ENCODE measurements at regions not wholly inside any gene's neighbourhood (a gene's known extent, or its start where the extent isn't known, plus 50 kb on each side); places are given as distances from the start of the nearest gene placed in this dataset.

DNA sequence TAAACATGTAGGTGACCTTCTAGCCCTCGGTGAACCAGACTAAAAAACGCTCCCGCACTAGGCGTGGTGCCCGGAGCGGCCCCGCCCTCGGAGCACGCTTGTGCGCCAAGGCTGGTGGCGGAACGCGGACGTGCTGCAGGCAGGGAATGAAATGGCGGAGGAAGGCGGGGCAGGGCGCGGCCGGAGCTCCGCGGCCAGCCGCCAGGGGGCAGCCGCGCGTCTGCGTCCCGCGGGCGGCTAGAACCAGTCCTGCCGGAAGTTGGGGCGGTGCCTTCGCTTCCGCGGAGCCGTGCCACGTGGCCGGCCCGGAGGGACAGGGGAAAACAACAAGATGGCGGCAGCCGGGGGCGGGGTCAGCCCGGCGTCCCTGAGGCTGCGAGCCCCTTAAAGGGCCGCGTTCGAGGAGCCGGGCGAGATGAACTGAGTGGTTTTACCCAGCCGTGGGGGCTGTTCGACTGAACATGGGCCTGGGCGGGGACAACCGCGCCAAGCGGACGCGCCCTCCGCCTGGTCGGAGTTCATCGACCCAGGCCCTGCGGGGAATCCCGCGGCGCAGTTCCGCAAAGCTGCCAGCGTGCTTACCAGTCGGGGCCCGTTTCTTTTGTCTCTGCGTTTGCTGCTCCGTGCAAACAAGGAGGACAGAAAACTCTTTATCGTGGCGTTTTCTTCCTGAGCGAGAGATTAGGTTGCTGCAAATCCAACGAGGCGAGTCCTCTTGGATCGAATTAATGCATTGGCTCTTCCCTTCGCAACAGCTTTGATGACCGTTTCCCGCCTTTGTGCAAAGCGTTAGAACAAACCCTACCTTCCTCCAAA, 90.9 kb upstream of the CHD2 start:
- 0 to 2% (median 0%) methylated on average over 1 to 32 of the region's 80 CpGs; no CpG with 5 or more reads in 2 of the 10 experiments for WGBS, 10 experiments
- Histone ChIP-seq H3K4me3 (peak overlapping the region; percentile 44 to 47 (median 44)), H3K4me1 (replicated peaks in 1 of 2) (peaks cover 13 to 21% of the 10 kb centered on the region in 2 donors), H3K27ac (peak overlapping the region; percentile 99 to 100)
- in situ Hi-C loops (cut with MboI; ENCODE audit: low pct_unique_long_range_greater_than_20kb in 2 of 9, low sequenced_read_pairs in 9 of 9, unreplicated experiment in 9 of 9): loop anchor here in 7 of 9 experiments (10.0 to 25.0 kb wide), 2 partner anchors 103 to 106 kb away; partner anchors contain the start of gene CHD2 (in 6 of the 7)
- peak; percentile 71 to 90 (median 87) for ATAC-seq (replicated peaks in 6 of 8)

- no peak for ATAC-seq (replicated peaks in 6 of 8)
- Histone ChIP-seq H3K27ac (peak overlapping the region; percentile 99 to 100), H3K4me3 (peak overlapping the region; percentile 44 to 47 (median 44)), H3K4me1 (replicated peaks in 1 of 2) (peaks cover 13 to 21% of the 10 kb centered on the region in 2 donors)
- in situ Hi-C loops (cut with MboI; ENCODE audit: low pct_unique_long_range_greater_than_20kb in 2 of 9, low sequenced_read_pairs in 9 of 9, unreplicated experiment in 9 of 9): loop anchor here (10.0 to 25.0 kb wide), 5 partner anchors 65 to 105 kb away; partner anchors contain the start of gene CHD2 (in 7 of the 9)
- WGBS, 10 experiments: 0 to 20% (median 3%) methylated on average over 1 to 12 of the region's 12 CpGs
Observed at GRCh38 chr15:92809880-92810361, 90.2 kb upstream of the CHD2 start.

DNA sequence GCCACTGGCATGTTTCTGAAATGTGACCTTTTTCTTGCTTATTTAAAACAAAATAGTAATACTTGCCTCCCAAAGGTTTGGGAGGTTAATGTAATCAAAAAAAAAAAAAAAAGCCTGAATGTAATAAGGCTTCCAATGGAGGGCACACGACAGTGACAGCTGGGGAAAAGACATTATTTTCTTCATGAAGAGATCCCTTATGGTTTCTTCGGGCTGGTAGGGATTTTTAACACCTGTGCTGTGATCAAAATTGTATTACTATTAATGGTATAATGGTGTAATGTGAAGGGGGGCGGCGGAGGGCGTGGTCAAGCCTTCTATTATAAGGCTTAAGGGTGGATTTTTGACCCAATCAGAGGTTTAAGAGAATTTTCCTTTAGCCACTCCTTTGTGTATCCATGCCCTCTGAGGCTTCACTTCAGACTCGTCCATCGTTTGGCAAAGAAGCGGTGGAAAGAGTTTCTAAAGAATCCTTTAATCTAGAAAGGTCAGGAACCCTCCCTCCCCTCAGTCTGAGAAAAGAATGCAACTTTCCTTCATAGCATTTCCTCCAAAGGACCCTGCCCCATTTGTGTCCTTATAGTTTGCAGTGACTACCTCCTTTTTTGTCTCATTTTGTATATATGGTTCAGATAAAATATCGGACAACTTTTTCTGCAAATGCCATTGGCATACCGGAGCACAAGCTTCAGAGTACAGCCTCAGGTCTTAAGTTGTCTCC, 89.5 kb upstream of the CHD2 start:
- peak in 7 of 8 experiments; percentile 2 to 28 (median 10) for ATAC-seq (replicated peaks in 6 of 8)
- in situ Hi-C loops (cut with MboI; ENCODE audit: low pct_unique_long_range_greater_than_20kb in 2 of 9, low sequenced_read_pairs in 9 of 9, unreplicated experiment in 9 of 9): loop anchor here (10.0 to 25.0 kb wide), 4 partner anchors 64 to 102 kb away; partner anchors contain the start of gene CHD2 (in 7 of the 9)
- H3K27ac ChIP-seq: peak overlapping the region; percentile 99 to 100
- H3K4me3 ChIP-seq: peak overlapping the region; percentile 44 to 47 (median 44)
- H3K4me1 ChIP-seq (replicated peaks in 1 of 2): peaks cover 13 to 21% of the 10 kb centered on the region in 2 donors
- WGBS, 10 experiments: 2 to 80% (median 6%) methylated on average over 4 to 10 of the region's 10 CpGs

GRCh38 chr15:92811148-92811913, 88.8 kb upstream of the CHD2 start:
- Histone ChIP-seq H3K27ac (peak overlapping the region; percentile 99 to 100), H3K4me1 (replicated peaks in 1 of 2) (peaks cover 13 to 21% of the 10 kb centered on the region in 2 donors), H3K4me3 (peak overlapping the region; percentile 44 to 47 (median 44))
- in situ Hi-C loops (cut with MboI; ENCODE audit: low pct_unique_long_range_greater_than_20kb in 2 of 9, low sequenced_read_pairs in 9 of 9, unreplicated experiment in 9 of 9): loop anchor here (10.0 to 25.0 kb wide), 4 partner anchors 63 to 101 kb away; partner anchors contain the start of gene CHD2 (in 7 of the 9)
- 0 to 83% (median 41%) methylated on average over 2 to 6 of the region's 6 CpGs for WGBS, 10 experiments
- no peak for ATAC-seq (replicated peaks in 6 of 8)

DNA sequence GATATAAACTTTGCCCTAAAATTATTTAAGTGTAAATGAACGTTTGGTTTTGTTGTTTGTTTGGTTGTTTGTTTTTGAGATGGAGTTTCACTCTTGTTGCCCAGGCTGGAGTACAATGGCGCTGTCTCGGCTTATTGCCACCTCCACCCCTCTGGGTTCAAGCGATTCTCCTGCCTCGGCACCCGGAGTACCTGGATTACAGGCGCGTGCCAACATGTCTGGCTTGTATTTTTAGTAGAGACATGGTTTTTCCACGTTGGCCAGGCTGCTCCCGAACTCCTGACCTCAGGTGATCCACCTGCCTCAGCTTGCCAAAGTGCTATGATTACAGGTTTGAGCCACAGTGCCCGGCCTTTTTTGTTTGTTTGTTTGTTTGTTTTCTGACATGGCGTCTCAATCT, 87.9 kb upstream of the CHD2 start:
- WGBS, 10 experiments: 75 to 100% (median 82%) methylated on average over 2 to 11 of the region's 12 CpGs; no CpG with 5 or more reads in 1 of the 10 experiments
- ATAC-seq (replicated peaks in 6 of 8): no peak
- Histone ChIP-seq H3K27ac (no peak overlapping the region), H3K4me3 (no peak overlapping the region), H3K4me1 (replicated peaks in 1 of 2) (peaks cover 17 to 21% of the 10 kb centered on the region in 2 donors)
- in situ Hi-C loops (cut with MboI; ENCODE audit: low pct_unique_long_range_greater_than_20kb in 2 of 9, low sequenced_read_pairs in 9 of 9, unreplicated experiment in 9 of 9): loop anchor here (10.0 to 25.0 kb wide), 4 partner anchors 63 to 100 kb away; partner anchors contain the start of gene CHD2 (in 7 of the 9)

GRCh38 chr15:92813485-92813884, 86.6 kb upstream of the CHD2 start:
- Histone ChIP-seq H3K27ac (no peak overlapping the region), H3K4me3 (no peak overlapping the region), H3K4me1 (replicated peaks in 1 of 2) (peaks cover 25 to 30% of the 10 kb centered on the region in 2 donors)
- ATAC-seq (replicated peaks in 6 of 8): no peak
- in situ Hi-C loops (cut with MboI; ENCODE audit: low pct_unique_long_range_greater_than_20kb in 2 of 9, low sequenced_read_pairs in 9 of 9, unreplicated experiment in 9 of 9): loop anchor here (10.0 to 25.0 kb wide), 4 partner anchors 61 to 99 kb away; partner anchors contain the start of gene CHD2 (in 7 of the 9)
- 46 to 94% (median 80%) methylated on average over 1 to 4 of the region's 4 CpGs; no CpG with 5 or more reads in 2 of the 10 experiments for WGBS, 10 experiments

GRCh38 chr15:92817339-92817886, 82.7 kb upstream of the CHD2 start:
- ATAC-seq (replicated peaks in 6 of 8): no peak
- peak overlapping the region in 1 of 2 donors; percentile 25 for H3K27ac ChIP-seq
- H3K4me3 ChIP-seq: no peak overlapping the region
- H3K4me1 ChIP-seq (replicated peaks in 1 of 2): peaks cover 43 to 45% of the 10 kb centered on the region in 2 donors
- in situ Hi-C loops (cut with MboI; ENCODE audit: low pct_unique_long_range_greater_than_20kb in 2 of 9, low sequenced_read_pairs in 9 of 9, unreplicated experiment in 9 of 9): loop anchor here (10.0 to 25.0 kb wide), 4 partner anchors 57 to 95 kb away; partner anchors contain the start of gene CHD2 (in 7 of the 9)
- WGBS, 10 experiments: 14 to 83% (median 46%) methylated on average over 1 to 5 of the region's 7 CpGs; no CpG with 5 or more reads in 2 of the 10 experiments

- Histone ChIP-seq H3K4me3 (peak overlapping the region; percentile 31 to 45 (median 42)), H3K27ac (peak overlapping the region; percentile 94 to 95), H3K4me1 (replicated peaks in 1 of 2) (peaks cover 52 to 55% of the 10 kb centered on the region in 2 donors)
- no peak for ATAC-seq (replicated peaks in 6 of 8)
- WGBS, 10 experiments: 13 to 77% (median 37%) methylated on average over 5 to 16 of the region's 16 CpGs; no CpG with 5 or more reads in 1 of the 10 experiments
- in situ Hi-C loops (cut with MboI; ENCODE audit: low pct_unique_long_range_greater_than_20kb in 2 of 9, low sequenced_read_pairs in 9 of 9, unreplicated experiment in 9 of 9): loop anchor here (10.0 to 25.0 kb wide), 4 partner anchors 56 to 94 kb away; partner anchors contain the start of gene CHD2 (in 7 of the 9)
Observed at GRCh38 chr15:92818651-92819277, 81.4 kb upstream of the CHD2 start.

DNA sequence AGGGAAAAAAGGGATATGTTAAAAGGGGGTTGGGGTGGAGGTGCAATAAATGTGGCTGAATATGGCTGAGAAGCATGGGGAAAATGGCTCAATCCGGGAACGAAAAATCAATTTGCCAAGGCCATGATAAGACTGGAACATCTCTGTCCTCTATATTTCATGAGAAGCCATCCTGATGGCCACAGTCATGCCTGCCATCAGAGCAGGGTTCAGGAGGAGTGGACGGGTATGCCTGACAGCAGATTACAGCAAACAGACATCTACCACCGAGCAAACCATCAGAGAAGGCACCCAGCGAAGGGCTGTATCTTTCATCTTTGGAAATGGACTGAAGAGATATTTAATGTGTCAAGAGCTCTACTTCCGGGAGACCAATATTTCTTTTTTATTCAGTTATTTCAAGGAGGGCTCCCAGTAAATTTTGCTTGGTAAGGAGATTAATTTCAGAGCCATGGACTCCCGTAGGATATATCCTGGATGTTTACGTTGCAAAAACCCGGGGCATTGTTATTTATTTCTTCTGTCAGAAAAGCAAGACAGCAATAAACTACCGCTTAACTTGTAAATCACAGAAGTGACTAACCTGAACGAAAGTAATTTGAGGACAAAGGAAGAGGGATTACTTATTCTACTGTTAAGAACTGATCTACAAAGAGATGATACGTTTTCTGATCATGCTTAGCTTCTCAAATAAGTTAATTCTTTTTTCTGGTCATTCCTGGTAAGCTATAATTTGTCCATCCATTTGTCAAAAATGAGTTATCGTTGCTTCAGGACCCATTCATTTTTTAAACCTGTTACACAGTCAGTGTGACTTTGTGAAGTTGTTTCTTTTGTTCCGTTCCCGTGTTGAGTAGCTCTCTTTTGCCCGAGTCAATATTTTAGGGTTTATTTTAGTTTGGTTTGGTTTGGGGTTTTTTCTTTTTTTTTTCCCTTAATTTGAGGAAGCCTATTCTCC, 80.6 kb upstream of the CHD2 start:
- Histone ChIP-seq H3K27ac (peak overlapping the region; percentile 94 to 95), H3K4me3 (peak overlapping the region; percentile 31 to 45 (median 42)), H3K4me1 (replicated peaks in 1 of 2) (peaks cover 52 to 55% of the 10 kb centered on the region in 2 donors)
- ATAC-seq (replicated peaks in 6 of 8): peak in 6 of 8 experiments; percentile 8 to 56 (median 39)
- in situ Hi-C loops (cut with MboI; ENCODE audit: low pct_unique_long_range_greater_than_20kb in 2 of 9, low sequenced_read_pairs in 9 of 9, unreplicated experiment in 9 of 9): loop anchor here (10.0 to 25.0 kb wide), 4 partner anchors 55 to 93 kb away; partner anchors contain the start of gene CHD2 (in 7 of the 9)
- WGBS, 10 experiments: 0 to 18% (median 2%) methylated on average over 4 to 16 of the region's 16 CpGs

DNA sequence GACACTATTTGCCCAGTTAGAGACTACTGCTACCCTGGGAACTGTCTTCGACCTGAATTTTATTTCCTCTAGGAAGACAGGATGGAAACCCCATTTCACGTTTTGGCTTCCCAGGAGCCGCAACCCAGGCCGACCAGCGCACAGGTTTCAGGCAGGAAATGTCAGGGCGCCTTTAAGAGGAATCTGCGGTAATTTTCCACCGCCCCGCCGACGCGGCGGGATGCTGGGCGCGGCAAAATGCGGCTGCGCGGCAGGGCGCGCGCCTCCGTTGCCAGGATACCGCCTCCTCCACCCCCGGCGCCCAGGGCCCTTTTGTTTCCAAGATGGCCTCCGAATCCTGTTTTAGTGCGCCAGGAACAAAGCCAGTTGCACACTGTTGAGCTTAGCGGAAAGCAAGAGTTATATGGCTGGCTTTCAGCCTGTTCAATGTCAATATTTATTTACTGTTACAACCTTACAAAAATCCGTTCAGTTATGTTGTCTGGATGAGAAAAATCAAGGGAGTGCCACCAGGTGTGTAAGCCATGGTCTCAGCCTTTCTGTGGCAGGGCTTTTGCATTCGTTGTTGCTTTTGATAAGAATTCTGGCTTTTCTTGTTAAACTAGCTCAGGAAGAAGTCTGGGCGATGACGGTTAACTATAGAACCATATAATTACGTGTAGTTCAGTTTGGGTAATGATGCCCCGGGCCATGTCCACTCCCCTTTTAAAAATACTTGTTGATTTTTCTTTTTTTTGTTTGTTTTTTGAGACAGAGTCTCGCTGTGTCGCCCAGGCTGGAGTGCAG, 79.7 kb upstream of the CHD2 start:
- peak; percentile 83 to 94 (median 88) for ATAC-seq (replicated peaks in 6 of 8)
- H3K4me3 ChIP-seq: peak overlapping the region; percentile 31 to 45 (median 42)
- H3K27ac ChIP-seq: peak overlapping the region; percentile 94 to 95
- 0 to 50% (median 22%) methylated on average over 2 to 25 of the region's 36 CpGs for WGBS, 10 experiments
- H3K4me1 ChIP-seq (replicated peaks in 1 of 2): peaks cover 52 to 55% of the 10 kb centered on the region in 2 donors
- in situ Hi-C loops (cut with MboI; ENCODE audit: low pct_unique_long_range_greater_than_20kb in 2 of 9, low sequenced_read_pairs in 9 of 9, unreplicated experiment in 9 of 9): loop anchor here in 6 of 9 experiments (25.0 kb wide), 1 partner anchor 92 kb away; the partner anchor contains the start of gene CHD2 (in 6 of the 6)

All from motor neuron (in vitro differentiated cells).